Iris pigment epithelial cell (primary cell): ENCODE measurements at regions not wholly inside any gene's neighbourhood (a gene's known extent, or its start where the extent isn't known, plus 50 kb on each side); places are given as distances from the start of the nearest gene placed in this dataset.
"Not testable (repeated sequence)": the region's sequence is repeated elsewhere in the genome, so short reads cannot be mapped to it uniquely, and the experiment has no call there.

ENCODE experiments used
- DNase-seq: peaks from one replicate; pipeline ENCODE4 v3.0.0-alpha.2; 2011; ENCODE audit warnings: low read depth

GRCh38 chr6:18062733-18063132, 59.7 kb downstream of the NHLRC1 start:
- peak; percentile 35 for DNase-seq

- DNase-seq = no peak
These were observed 64.0 kb downstream of the NHLRC1 start for GRCh38 chr6:18058429-18058828.

- DNase-seq = no peak
These were observed 66.6 kb downstream of the NHLRC1 start for GRCh38 chr6:18055714-18056382.

- DNase-seq = no peak
These were observed 67.4 kb downstream of the NHLRC1 start for GRCh38 chr6:18055098-18055497.

- peak; percentile 14 for DNase-seq
These were observed 66.4 kb upstream of the KIF13A start for GRCh38 chr6:18053555-18054445.

- DNase-seq = peak; percentile 84
These were observed 65.6 kb upstream of the KIF13A start for GRCh38 chr6:18053078-18053477.

GRCh38 chr6:18049646-18050045, 62.2 kb upstream of the KIF13A start:
- DNase-seq = no peak

GRCh38 chr6:18048953-18049630, 61.7 kb upstream of the KIF13A start:
- DNase-seq = no peak

GRCh38 chr6:18047406-18047805, 60.0 kb upstream of the KIF13A start:
- peak; percentile 60 for DNase-seq

- DNase-seq = no peak
These were observed 58.1 kb upstream of the KIF13A start for GRCh38 chr6:18045507-18045906.

GRCh38 chr6:18044108-18044783, 56.8 kb upstream of the KIF13A start:
- no peak for DNase-seq

- no peak for DNase-seq
These were observed 55.2 kb upstream of the KIF13A start for GRCh38 chr6:18042536-18043145.

- peak; percentile 70 for DNase-seq
These were observed 52.0 kb upstream of the KIF13A start for GRCh38 chr6:18039481-18039880.

GRCh38 chr6:18038235-18038634, 50.8 kb upstream of the KIF13A start:
- DNase-seq = not testable (repeated sequence)
